22Rv1 (cell line): ENCODE measurements at regions not wholly inside any gene's neighbourhood (a gene's known extent, or its start where the extent isn't known, plus 50 kb on each side); places are given as distances from the start of the nearest gene placed in this dataset.

Experiments used
- ZFX ChIP-seq: fragments of 450-650 bp; IDR thresholded peaks from 2 replicates; pipeline ENCODE4 v1.6.1; 2017; ENCODE audit warnings: antibody characterized with exemption, borderline replicate concordance
- TF ChIP-seq, protein P1 (sequence below): fragments of 450-650 bp; IDR thresholded peaks from 2 replicates; pipeline ENCODE4 v1.5.1; 2017; ENCODE audit warnings: mild to moderate bottlenecking

DNA sequence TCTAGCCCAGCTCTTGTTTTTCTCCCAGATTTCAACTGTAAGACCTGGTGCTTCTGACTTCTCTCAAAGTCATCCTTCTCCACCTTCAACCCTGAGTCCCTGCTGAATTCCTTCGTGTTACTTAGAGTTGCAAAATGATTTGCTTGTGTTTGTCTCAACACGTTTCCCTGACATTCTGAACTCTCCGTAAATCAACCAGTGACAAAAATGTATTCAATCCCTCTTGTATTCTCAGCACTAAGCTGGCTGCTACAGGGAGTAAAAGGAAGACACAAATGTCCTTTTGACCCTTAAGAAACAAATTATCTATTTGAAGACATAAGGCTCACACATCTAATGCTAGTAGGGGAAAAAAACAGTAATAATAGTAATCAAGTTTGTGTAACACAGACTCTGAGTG is 514.0 kb upstream of the TMPO start:
- TF ChIP-seq, protein P1, sequence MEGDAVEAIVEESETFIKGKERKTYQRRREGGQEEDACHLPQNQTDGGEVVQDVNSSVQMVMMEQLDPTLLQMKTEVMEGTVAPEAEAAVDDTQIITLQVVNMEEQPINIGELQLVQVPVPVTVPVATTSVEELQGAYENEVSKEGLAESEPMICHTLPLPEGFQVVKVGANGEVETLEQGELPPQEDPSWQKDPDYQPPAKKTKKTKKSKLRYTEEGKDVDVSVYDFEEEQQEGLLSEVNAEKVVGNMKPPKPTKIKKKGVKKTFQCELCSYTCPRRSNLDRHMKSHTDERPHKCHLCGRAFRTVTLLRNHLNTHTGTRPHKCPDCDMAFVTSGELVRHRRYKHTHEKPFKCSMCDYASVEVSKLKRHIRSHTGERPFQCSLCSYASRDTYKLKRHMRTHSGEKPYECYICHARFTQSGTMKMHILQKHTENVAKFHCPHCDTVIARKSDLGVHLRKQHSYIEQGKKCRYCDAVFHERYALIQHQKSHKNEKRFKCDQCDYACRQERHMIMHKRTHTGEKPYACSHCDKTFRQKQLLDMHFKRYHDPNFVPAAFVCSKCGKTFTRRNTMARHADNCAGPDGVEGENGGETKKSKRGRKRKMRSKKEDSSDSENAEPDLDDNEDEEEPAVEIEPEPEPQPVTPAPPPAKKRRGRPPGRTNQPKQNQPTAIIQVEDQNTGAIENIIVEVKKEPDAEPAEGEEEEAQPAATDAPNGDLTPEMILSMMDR, result no peak
- no peak for TF ChIP-seq ZFX
